Spleen (tissue), 11 donors: ENCODE measurements at regions not wholly inside any gene's neighbourhood (a gene's known extent, or its start where the extent isn't known, plus 50 kb on each side); places are given as distances from the start of the nearest gene placed in this dataset.

Experiments
- DNase-seq: peaks from one replicate; pipeline ENCODE4 v3.0.0-alpha.2; 2020
- H3K27ac ChIP-seq, 8 donors: fragments of 200-600 bp; sonication (generic) in 7 of 8; 1 replicate in 4 of 8; 2 replicates in 4 of 8; pipeline versions ENCODE4 v1.5.0 to v1.8.0; 2016 to 2021; ENCODE audit warnings: inconsistent platforms in 4 of 8, mild to moderate bottlenecking in 4 of 8, moderate library complexity in 1 of 8
- H3K27me3 ChIP-seq, 7 donors: fragments of 200-600 bp; sonication (generic) in 6 of 7; replicated peaks in 1 of 7; 1 replicate in 4 of 7; 2 replicates in 3 of 7; pipeline versions ENCODE4 v1.5.0 to v1.8.0; 2016 to 2021; ENCODE audit warnings: inconsistent platforms in 3 of 7, mild to moderate bottlenecking in 1 of 7
- H3K36me3 ChIP-seq, 6 donors: fragments of 200-600 bp; sonication (generic) in 5 of 6; 1 replicate in 4 of 6; 2 replicates in 2 of 6; pipeline versions ENCODE4 v1.5.0 to v1.8.0; 2016 to 2021; ENCODE audit warnings: inconsistent platforms in 2 of 6
- H3K4me1 ChIP-seq, 6 donors: fragments of 200-600 bp; sonication (generic) in 5 of 6; 1 replicate in 3 of 6; 2 replicates in 3 of 6; pipeline versions ENCODE4 v1.5.0 to v1.8.0; 2016 to 2021; ENCODE audit warnings: inconsistent platforms in 3 of 6
- H3K4me3 ChIP-seq, 8 donors: fragments of 200-600 bp; sonication (generic) in 7 of 8; 1 replicate in 4 of 8; 2 replicates in 4 of 8; pipeline versions ENCODE4 v1.5.0 to v1.8.0; 2016 to 2021; ENCODE audit warnings: inconsistent platforms in 4 of 8, mild to moderate bottlenecking in 4 of 8, moderate library complexity in 2 of 8
- H3K9me3 ChIP-seq, 8 donors: fragments of 200-600 bp; sonication (generic) in 7 of 8; 1 replicate in 4 of 8; 2 replicates in 4 of 8; pipeline versions ENCODE4 v1.5.0 to v1.8.0; 2016 to 2021; ENCODE audit warnings: inconsistent platforms in 4 of 8
- POLR2A ChIP-seq, 3 donors: fragments of 450-650 bp; IDR thresholded peaks; one replicate each; pipeline ENCODE4 v1.5.1; 2017; ENCODE audit warnings: antibody characterized with exemption in 3 of 3, mild to moderate bottlenecking in 1 of 3
- POLR2AphosphoS5 ChIP-seq, 3 donors: sonication (generic); formaldehyde crosslinking; IDR thresholded peaks; one replicate each; pipeline ENCODE4 v1.5.1; 2017; ENCODE audit warnings: antibody characterized with exemption in 3 of 3
- WGBS, 5 donors: extraction: QIAGEN DNeasy Blood & Tissue Kit in 3 of 5; methylation state at CpG; one replicate each; pipeline versions ENCODE4 v1.1.5 to v1.1.7; 2013 to 2018; 5-methylcytosine and 5-hydroxymethylcytosine counted together
- intact Hi-C: fragments of 100-400 bp; cut with DNase I; formaldehyde crosslinking; loops from one replicate; pipeline ENCODE4 v1.15.0; 2023; ENCODE audit warnings: low total_unique reads
- TF ChIP-seq, protein P1 (sequence below), 11 experiments: fragments of 200-600 bp in 7 of 11; fragments of 450-650 bp in 4 of 11; sonication (generic) in 4 of 11; IDR thresholded peaks in 8 of 11; conservative IDR thresholded peaks in 3 of 11; 1 replicate in 7 of 11; 2 replicates in 4 of 11; pipeline versions ENCODE4 v1.4.0 to v1.8.0; 2016 to 2021; ENCODE audit warnings: antibody characterized with exemption in 11 of 11, inconsistent platforms in 4 of 11, mild to moderate bottlenecking in 1 of 11
- donor health status: healthy with polysubstance abuse.
- donor health status: DM: no; HTN: no; CAD: no; lungs with moderate emphysema.
- donor health status: DM: no; HTN: no; CAD: no.
- donor health status: Bipolar disorder and iron deficiency.
- donor health status: healthy.
- donor health status: DM: no; HTN: no; CAD: no.
- donor health status: DM: yes; HTN: yes; CAD: no.

GRCh38 chr18:55663891-55664290 lies 75.9 kb upstream of the TCF4 start:
- Histone ChIP-seq H3K27me3 (no peaks in the 10 kb centered on the region), H3K4me3 (no peak overlapping the region), H3K36me3 (no peaks in the 10 kb centered on the region), H3K4me1 (no peaks in the 10 kb centered on the region), H3K27ac (no peak overlapping the region), H3K9me3 (peaks cover 0 to 14% (median 3%) of the 10 kb centered on the region in 8 donors)
- WGBS, 5 donors, result 89 to 99% (median 95%) methylated on average over 4 of the region's 4 CpGs
- intact Hi-C loops, result no loop called here
- TF ChIP-seq, protein P1, sequence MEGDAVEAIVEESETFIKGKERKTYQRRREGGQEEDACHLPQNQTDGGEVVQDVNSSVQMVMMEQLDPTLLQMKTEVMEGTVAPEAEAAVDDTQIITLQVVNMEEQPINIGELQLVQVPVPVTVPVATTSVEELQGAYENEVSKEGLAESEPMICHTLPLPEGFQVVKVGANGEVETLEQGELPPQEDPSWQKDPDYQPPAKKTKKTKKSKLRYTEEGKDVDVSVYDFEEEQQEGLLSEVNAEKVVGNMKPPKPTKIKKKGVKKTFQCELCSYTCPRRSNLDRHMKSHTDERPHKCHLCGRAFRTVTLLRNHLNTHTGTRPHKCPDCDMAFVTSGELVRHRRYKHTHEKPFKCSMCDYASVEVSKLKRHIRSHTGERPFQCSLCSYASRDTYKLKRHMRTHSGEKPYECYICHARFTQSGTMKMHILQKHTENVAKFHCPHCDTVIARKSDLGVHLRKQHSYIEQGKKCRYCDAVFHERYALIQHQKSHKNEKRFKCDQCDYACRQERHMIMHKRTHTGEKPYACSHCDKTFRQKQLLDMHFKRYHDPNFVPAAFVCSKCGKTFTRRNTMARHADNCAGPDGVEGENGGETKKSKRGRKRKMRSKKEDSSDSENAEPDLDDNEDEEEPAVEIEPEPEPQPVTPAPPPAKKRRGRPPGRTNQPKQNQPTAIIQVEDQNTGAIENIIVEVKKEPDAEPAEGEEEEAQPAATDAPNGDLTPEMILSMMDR (IDR thresholded peaks at IDR 0.05 in 8 of 11, conservative IDR thresholded peaks at IDR 0.05 in 3 of 11), result no peak
- TF ChIP-seq POLR2AphosphoS5 (IDR thresholded peaks at IDR 0.05) (no peak), POLR2A (IDR thresholded peaks at IDR 0.05) (no peak)
- DNase-seq, result no peak

GRCh38 chr18:55658598-55658997 lies 70.6 kb upstream of the TCF4 start:
- Histone ChIP-seq H3K27ac (no peak overlapping the region), H3K4me3 (no peak overlapping the region), H3K4me1 (no peaks in the 10 kb centered on the region), H3K9me3 (no peaks in the 10 kb centered on the region), H3K27me3 (no peaks in the 10 kb centered on the region), H3K36me3 (no peaks in the 10 kb centered on the region)
- DNase-seq, result no peak
- intact Hi-C loops, result no loop called here
- no peak for TF ChIP-seq POLR2AphosphoS5 (IDR thresholded peaks at IDR 0.05)
- TF ChIP-seq POLR2A (IDR thresholded peaks at IDR 0.05), result no peak
- TF ChIP-seq, protein P1 (IDR thresholded peaks at IDR 0.05 in 8 of 11, conservative IDR thresholded peaks at IDR 0.05 in 3 of 11), result no peak
- WGBS, 5 donors, result 92 to 97% (median 95%) methylated on average over 2 of the region's 2 CpGs

- H3K4me3 ChIP-seq, result no peak overlapping the region
- intact Hi-C loops, result no loop called here
- 50 to 61% (median 55%) methylated on average over 4 of the region's 4 CpGs for WGBS, 5 donors
- DNase-seq, result no peak
- no peaks in the 10 kb centered on the region for H3K4me1 ChIP-seq
- H3K27me3 ChIP-seq, result no peaks in the 10 kb centered on the region
- no peaks in the 10 kb centered on the region for H3K36me3 ChIP-seq
- TF ChIP-seq POLR2AphosphoS5 (IDR thresholded peaks at IDR 0.05), result no peak
- H3K27ac ChIP-seq, result no peak overlapping the region
- no peaks in the 10 kb centered on the region for H3K9me3 ChIP-seq
Observed at GRCh38 chr18:55657572-55658331, 69.8 kb upstream of the TCF4 start.

DNA sequence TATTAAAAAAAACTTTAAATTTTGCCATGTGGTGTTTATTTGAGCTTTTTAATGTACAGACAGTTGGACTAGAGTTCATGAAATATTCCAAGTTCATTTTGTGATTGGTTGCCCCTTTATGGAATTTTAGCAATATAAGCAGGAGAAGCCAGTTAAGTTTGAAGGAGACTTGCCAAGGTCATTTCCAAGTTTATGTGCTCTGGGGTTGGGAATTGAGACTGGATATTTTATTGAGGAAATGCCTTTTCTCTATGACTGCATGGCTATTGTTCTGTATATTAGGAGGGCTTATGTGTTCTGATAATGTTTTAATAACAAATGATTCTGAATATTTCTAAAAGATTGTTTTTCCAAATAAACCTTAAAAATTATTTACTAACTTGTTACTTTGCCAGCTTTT lies 67.0 kb upstream of the TCF4 start:
- intact Hi-C loops, result no loop called here
- Histone ChIP-seq H3K27ac (no peak overlapping the region), H3K9me3 (no peaks in the 10 kb centered on the region), H3K4me1 (no peaks in the 10 kb centered on the region), H3K27me3 (no peaks in the 10 kb centered on the region), H3K36me3 (no peaks in the 10 kb centered on the region), H3K4me3 (no peak overlapping the region)
- TF ChIP-seq, protein P1 (IDR thresholded peaks at IDR 0.05 in 8 of 11, conservative IDR thresholded peaks at IDR 0.05 in 3 of 11), result no peak
- TF ChIP-seq POLR2A (IDR thresholded peaks at IDR 0.05), result no peak
- TF ChIP-seq POLR2AphosphoS5 (IDR thresholded peaks at IDR 0.05), result no peak
- DNase-seq, result no peak
